Small intestine (tissue), 7 donors: ENCODE measurements at regions not wholly inside any gene's neighbourhood (a gene's known extent, or its start where the extent isn't known, plus 50 kb on each side); places are given as distances from the start of the nearest gene placed in this dataset.
"Not testable (repeated sequence)": the region's sequence is repeated elsewhere in the genome, so short reads cannot be mapped to it uniquely, and the experiment has no call there.

Experiments used
- DNase-seq, 2 donors: peaks; one replicate each; pipeline versions ENCODE4 v3.0.0 to v3.0.0-alpha.2; 2013
- FAIRE-seq: peaks from 2 replicates; lab custom pipeline; 2012; peaks lifted over from hg19 to GRCh38; lab: Jason Lieb, UNC
- H3K27ac ChIP-seq, 3 donors: one replicate each; pipeline ENCODE4 v1.5.1; 2013; ENCODE audit warnings: low read length in 2 of 3, mild to moderate bottlenecking in 2 of 3, control low read depth in 1 of 3, inconsistent platforms in 1 of 3, low read depth in 1 of 3, moderate library complexity in 1 of 3
- H3K27me3 ChIP-seq, 3 donors: one replicate each; pipeline ENCODE4 v1.6.1; 2013; ENCODE audit warnings: low read length in 3 of 3, inconsistent platforms in 1 of 3; ENCODE audit not compliant: control insufficient read depth in 3 of 3, insufficient read depth in 3 of 3
- H3K36me3 ChIP-seq, 3 donors: one replicate each; pipeline ENCODE4 v1.6.1; 2013; ENCODE audit warnings: low read length in 3 of 3, inconsistent platforms in 1 of 3, low read depth in 1 of 3, mild to moderate bottlenecking in 1 of 3, moderate library complexity in 1 of 3; ENCODE audit not compliant: control insufficient read depth in 3 of 3, insufficient read depth in 2 of 3
- H3K4me1 ChIP-seq, 3 donors: one replicate each; pipeline ENCODE4 v1.6.1; 2013; ENCODE audit warnings: low read length in 2 of 3, inconsistent platforms in 1 of 3, low read depth in 1 of 3, mild to moderate bottlenecking in 1 of 3, moderate library complexity in 1 of 3; ENCODE audit not compliant: control insufficient read depth in 3 of 3, insufficient read depth in 2 of 3
- H3K4me3 ChIP-seq, 3 donors: one replicate each; pipeline ENCODE4 v1.5.1; 2013; ENCODE audit warnings: low read length in 3 of 3, control low read depth in 1 of 3, inconsistent platforms in 1 of 3, low read depth in 1 of 3, mild to moderate bottlenecking in 1 of 3, moderate library complexity in 1 of 3
- H3K9me3 ChIP-seq, 2 donors: one replicate each; pipeline ENCODE4 v1.6.1; 2013; ENCODE audit warnings: low read depth in 1 of 2, low read length in 1 of 2; ENCODE audit not compliant: control insufficient read depth in 2 of 2, insufficient read depth in 1 of 2
- WGBS, 3 donors: extraction: QIAGEN DNeasy Blood & Tissue Kit; methylation state at CpG; one replicate each; pipeline ENCODE4 v1.1.7; 2013; 5-methylcytosine and 5-hydroxymethylcytosine counted together
- donor health status: healthy with polysubstance abuse.
- donor health status: control.
- donor health status: control.
- donor health status: Bipolar disorder and iron deficiency.
- donor health status: healthy.

DNA sequence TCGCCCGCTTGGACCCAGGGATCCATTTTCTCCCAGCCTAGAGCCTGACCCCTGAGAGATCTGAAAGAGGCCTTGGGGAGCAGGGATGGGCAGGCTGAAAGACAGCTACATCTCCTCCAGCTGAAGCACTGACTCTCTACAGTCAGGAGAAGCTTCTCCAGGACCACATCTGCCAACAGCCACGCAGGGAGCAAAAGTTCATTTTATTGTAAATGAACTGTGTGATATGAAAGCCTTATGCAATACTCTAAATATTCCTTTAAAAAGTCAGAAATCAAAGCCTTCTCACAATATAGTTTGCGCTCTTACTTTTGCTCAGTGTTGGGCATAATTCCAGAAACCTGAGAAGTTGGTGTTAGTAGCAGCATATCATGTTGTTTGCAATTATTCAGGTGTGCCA is 428.9 kb upstream of the RAB6C start:
- Histone ChIP-seq H3K4me3 (no peak overlapping the region), H3K9me3 (no peaks in the 10 kb centered on the region), H3K27me3 (no peaks in the 10 kb centered on the region), H3K27ac (no peak overlapping the region), H3K4me1 (no peaks in the 10 kb centered on the region), H3K36me3 (no peaks in the 10 kb centered on the region)
- WGBS, 3 donors = 71 to 81% (median 72%) methylated on average over 4 of the region's 4 CpGs
- no peak for FAIRE-seq
- no peak for DNase-seq

DNA sequence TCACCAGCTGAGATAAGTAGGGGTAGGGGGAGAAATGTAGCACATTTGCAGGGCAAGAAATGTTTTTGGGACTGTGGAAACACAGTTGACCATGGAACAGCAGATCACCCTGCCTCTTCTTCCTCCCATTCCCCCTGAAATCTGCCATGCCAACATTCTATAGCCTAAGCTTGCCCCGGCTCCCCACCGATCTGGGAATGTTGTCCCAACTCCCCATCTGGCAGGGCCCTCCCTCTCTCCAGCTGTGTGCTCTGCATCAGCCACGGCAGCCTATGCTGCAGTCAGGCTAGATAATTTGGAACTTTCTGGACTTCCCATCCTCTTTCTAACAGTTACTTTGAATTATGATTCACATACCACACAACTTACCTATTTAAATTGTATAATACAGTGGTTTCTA is 425.1 kb upstream of the RAB6C start:
- Histone ChIP-seq H3K27ac (no peak overlapping the region), H3K36me3 (no peaks in the 10 kb centered on the region), H3K9me3 (no peaks in the 10 kb centered on the region), H3K4me1 (no peaks in the 10 kb centered on the region), H3K4me3 (no peak overlapping the region), H3K27me3 (no peaks in the 10 kb centered on the region)
- 38 to 53% (median 42%) methylated on average over 3 of the region's 3 CpGs for WGBS, 3 donors
- no peak for FAIRE-seq
- no peak for DNase-seq

DNA sequence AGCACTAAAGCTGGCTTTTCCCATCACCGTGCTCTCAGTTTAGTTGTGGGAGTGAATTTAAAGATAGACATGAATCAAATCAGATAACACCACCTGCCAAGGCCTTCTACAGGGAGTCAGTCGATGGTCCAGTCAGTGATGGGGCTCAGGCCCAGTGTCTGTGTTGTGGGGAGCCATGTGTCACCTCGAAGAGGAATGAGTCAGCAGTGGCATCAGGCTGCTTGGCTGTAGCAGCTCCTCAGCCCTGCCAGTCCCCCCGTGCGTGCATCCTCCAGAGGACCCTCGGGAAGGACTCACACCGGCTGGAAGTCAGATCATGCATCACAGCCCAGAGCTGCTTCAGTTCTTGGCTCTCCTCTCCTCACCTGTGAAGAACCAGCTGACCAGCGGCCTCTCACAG is 420.4 kb upstream of the RAB6C start:
- H3K27me3 ChIP-seq = peaks cover 0 to 2% (median 0%) of the 10 kb centered on the region in 3 donors
- no peaks in the 10 kb centered on the region for H3K4me1 ChIP-seq
- WGBS, 3 donors = 49 to 59% (median 57%) methylated on average over 8 of the region's 8 CpGs
- no peaks in the 10 kb centered on the region for H3K9me3 ChIP-seq
- FAIRE-seq (no peak), DNase-seq (no peak)
- no peaks in the 10 kb centered on the region for H3K36me3 ChIP-seq
- H3K27ac ChIP-seq = no peak overlapping the region
- H3K4me3 ChIP-seq = no peak overlapping the region

- WGBS, 3 donors = 55 to 57% (median 56%) methylated on average over 5 of the region's 5 CpGs
- no peak for DNase-seq
Observed at GRCh38 chr2:129565551-129566109, 413.8 kb upstream of the RAB6C start.

DNA sequence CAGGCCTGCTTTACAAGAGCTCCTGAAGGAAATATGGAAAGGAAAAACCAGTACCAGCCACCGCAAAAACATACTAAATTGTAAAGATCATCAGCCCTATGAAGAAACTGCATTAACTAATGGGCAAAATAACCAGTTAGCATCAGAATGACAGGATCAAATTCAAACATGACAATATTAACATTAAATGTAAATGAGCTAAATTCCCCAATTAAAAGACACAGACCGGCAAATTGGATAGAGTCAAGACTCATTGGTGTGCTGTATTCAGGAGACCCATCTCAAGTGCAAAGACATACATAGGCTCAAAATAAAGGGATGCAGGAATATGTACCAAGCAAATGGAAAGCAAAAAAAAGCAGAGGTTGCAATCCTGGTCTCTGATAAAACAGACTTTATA is 408.7 kb upstream of the RAB6C start:
- H3K27me3 ChIP-seq, H3K4me1 ChIP-seq, H3K9me3 ChIP-seq, DNase-seq, H3K27ac ChIP-seq, FAIRE-seq, H3K36me3 ChIP-seq, H3K4me3 ChIP-seq: not testable (repeated sequence)
- WGBS, 3 donors = 94 to 97% (median 97%) methylated on average over 2 of the region's 2 CpGs

More at GRCh38 chr2:129565551-129566109, 413.8 kb upstream of the RAB6C start:
- Histone ChIP-seq H3K27ac (no peak overlapping the region), H3K27me3 (no peaks in the 10 kb centered on the region), H3K36me3 (no peaks in the 10 kb centered on the region), H3K9me3 (no peaks in the 10 kb centered on the region), H3K4me1 (no peaks in the 10 kb centered on the region), H3K4me3 (no peak overlapping the region)
- FAIRE-seq = no peak

- Histone ChIP-seq H3K4me1 (no peaks in the 10 kb centered on the region), H3K27ac (no peak overlapping the region), H3K9me3 (no peaks in the 10 kb centered on the region), H3K4me3 (no peak overlapping the region), H3K36me3 (no peaks in the 10 kb centered on the region), H3K27me3 (no peaks in the 10 kb centered on the region)
- FAIRE-seq = no peak
- DNase-seq = no peak
- WGBS, 3 donors = 75 to 80% (median 77%) methylated on average over 2 of the region's 2 CpGs
Observed at GRCh38 chr2:129575431-129575830, 404.0 kb upstream of the RAB6C start.

DNA sequence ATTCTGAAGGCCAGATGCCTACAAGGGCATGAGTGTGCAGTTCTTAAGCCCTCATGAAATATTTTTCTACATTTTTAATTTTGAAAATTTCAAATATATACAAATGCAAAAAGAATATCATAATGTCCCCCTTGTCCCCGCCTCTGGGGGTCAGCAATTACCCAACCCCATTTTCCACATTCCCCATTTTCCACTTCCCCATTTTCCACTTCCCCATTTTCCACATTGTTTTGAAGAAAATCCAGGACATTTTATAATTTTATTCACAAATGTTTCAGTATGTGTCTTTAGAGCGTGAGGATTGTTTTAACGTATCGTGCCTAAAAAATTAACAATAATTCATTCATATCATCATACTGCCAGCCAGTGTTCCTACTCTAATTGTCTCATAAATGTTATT is 403.6 kb upstream of the RAB6C start:
- FAIRE-seq = no peak
- H3K4me1 ChIP-seq = no peaks in the 10 kb centered on the region
- no peak overlapping the region for H3K27ac ChIP-seq
- WGBS, 3 donors = 87 to 90% (median 89%) methylated on average over 4 of the region's 4 CpGs
- H3K27me3 ChIP-seq = no peaks in the 10 kb centered on the region
- no peaks in the 10 kb centered on the region for H3K9me3 ChIP-seq
- H3K4me3 ChIP-seq = no peak overlapping the region
- no peaks in the 10 kb centered on the region for H3K36me3 ChIP-seq
- no peak for DNase-seq

- H3K4me3 ChIP-seq = no peak overlapping the region
- FAIRE-seq = no peak
- peaks cover 0 to 2% of the 10 kb centered on the region in 2 donors for H3K9me3 ChIP-seq
- H3K36me3 ChIP-seq = no peaks in the 10 kb centered on the region
- H3K4me1 ChIP-seq = no peaks in the 10 kb centered on the region
- WGBS, 3 donors = 75 to 81% (median 76%) methylated on average over 1 of the region's 1 CpG
- DNase-seq = no peak
- H3K27me3 ChIP-seq = no peaks in the 10 kb centered on the region
- H3K27ac ChIP-seq = no peak overlapping the region
Observed at GRCh38 chr2:129580001-129580400, 399.5 kb upstream of the RAB6C start.

DNA sequence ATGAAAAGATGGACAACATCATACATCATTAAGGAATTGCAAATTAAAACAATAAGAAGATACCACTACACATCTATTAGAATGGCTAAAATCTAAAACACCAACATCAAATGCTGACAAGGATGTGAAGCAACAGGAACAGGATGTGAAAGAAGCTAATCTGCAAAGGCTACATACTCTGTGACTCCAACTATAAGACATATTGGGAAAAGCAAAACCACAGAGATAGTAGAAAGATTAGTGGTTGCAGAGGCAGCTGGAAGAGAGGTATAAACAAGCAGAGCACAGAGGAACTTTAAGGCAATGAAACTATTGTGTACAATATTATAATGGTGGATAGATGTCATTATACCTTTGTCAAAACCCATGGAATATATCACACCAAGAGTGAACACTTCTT is 393.7 kb upstream of the RAB6C start:
- no peaks in the 10 kb centered on the region for H3K36me3 ChIP-seq
- H3K4me3 ChIP-seq = no peak overlapping the region
- H3K9me3 ChIP-seq = peaks cover 0 to 7% of the 10 kb centered on the region in 2 donors
- FAIRE-seq (no peak), DNase-seq (no peak)
- no peaks in the 10 kb centered on the region for H3K4me1 ChIP-seq
- H3K27me3 ChIP-seq = peaks cover 0 to 5% (median 0%) of the 10 kb centered on the region in 3 donors
- H3K27ac ChIP-seq = no peak overlapping the region
